SH-SY5Y (cell line): ENCODE measurements at regions not wholly inside any gene's neighbourhood (a gene's known extent, or its start where the extent isn't known, plus 50 kb on each side); places are given as distances from the start of the nearest gene placed in this dataset.

Experiments used
- GATA2 ChIP-seq: IDR thresholded peaks from 2 replicates; pipeline ENCODE4 v1.6.1; 2011; ENCODE audit warnings: mild to moderate bottlenecking, low read depth, low read length
- GATA3 ChIP-seq: IDR thresholded peaks from 2 replicates; pipeline ENCODE4 v1.6.1; 2011; ENCODE audit warnings: low read depth, mild to moderate bottlenecking, low read length, moderate library complexity

DNA sequence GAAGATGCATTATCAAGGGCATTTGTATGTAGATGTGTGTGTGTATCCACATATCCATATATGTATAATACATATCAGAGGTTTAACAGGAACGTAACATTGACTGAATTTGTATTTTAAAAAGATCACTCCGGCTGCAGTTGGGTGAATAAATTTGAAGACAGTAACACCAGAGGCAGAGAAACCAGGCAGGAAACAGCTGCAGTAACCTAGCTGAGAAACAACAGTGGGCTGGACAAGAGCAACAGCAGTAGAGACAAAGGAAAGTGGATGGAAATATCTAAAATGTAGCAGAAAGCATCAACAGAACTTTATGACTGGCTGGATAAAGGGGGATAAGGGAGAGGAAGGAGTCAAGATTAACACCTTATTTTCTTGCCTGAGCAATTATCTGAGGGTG lies 68.3 kb upstream of the SETMAR start:
- TF ChIP-seq GATA3, result no peak
- no peak for TF ChIP-seq GATA2
